Amniotic epithelial cell (primary cell): ENCODE measurements at regions not wholly inside any gene's neighbourhood (a gene's known extent, or its start where the extent isn't known, plus 50 kb on each side); places are given as distances from the start of the nearest gene placed in this dataset.
A peak's percentile ranks its signal among the peaks of the same experiment; 100 is the strongest.

Experiments
- DNase-seq: peaks from one replicate; pipeline ENCODE4 v3.0.0-alpha.2; 2010; ENCODE audit warnings: low read depth

DNA sequence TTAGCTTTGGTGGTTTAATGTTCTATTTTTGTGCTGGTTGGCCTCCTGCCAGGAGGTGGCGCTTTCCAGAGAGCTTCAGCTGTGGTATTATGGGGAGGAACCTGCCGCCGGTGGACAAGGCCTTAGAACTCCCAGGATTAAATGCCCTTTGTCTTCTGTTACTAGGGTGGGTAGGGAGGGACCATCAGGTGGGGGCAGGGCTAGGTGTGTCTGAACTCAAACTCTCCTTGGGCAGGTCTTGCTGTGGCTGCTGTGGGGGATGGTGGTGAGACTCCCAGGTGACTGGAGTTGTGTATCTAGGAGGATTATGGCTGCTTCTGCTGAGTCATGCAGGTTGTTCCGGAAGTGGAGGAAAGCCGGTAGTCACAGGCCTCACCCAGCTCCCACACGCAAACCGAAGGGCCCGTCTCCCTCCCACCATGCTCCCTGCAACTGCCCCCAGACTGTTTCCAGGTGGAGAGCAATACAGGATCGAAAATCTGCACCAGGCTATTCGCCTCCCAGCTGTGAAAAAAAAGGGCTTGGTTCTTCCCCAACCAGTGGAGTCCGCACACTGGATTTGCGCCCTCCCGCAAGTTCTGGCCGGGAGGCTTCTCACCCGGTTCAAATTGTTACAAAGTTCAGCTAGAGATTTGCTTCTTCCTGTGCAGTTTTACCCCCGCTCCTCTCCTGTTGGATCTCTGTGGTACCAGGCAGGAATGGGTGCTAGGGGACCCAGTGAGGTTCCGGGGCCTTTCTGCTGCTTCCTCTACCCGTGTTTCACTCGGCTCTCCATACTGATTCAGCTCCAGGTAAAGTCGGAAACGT, 220.5 kb downstream of the CENPF start:
- DNase-seq = no peak

DNA sequence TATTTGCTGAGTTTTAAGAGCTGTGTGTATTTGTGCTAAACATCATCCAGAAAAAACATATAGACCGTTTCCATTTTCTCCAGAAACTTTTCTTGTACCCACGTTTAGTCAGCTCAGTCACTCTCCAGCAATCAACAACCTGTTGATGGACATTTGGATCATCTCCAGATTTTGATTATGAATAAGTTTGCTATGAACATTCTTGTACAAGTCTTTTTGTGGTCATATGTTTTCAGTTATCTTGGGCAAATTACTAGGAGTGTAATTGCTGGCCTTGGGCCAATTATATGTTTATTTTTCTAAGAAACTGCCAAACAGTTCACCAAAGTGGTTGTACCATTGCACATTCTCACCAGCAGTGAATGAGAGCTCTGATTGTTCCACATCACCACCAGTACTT, 221.8 kb downstream of the CENPF start:
- peak; percentile 32 for DNase-seq

DNA sequence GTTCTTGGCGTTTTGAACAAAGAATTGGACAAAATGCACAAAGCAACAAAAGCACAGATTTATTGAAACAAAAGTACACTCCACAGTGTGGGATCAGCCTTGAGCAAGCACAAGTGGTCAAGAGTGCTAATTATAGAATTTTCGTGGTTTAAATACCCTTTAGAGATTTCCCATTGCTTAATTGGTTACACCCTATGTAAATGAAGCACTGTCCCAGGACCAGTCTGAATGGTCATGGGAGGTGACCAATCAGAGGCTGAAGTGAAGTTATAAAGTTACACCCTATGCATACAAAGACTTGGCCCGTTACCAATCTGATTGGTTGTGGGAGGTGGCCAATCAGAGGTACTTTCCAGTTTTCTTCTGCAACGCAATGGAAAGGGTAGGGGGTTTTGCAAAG, 223.6 kb downstream of the CENPF start:
- DNase-seq = no peak

DNA sequence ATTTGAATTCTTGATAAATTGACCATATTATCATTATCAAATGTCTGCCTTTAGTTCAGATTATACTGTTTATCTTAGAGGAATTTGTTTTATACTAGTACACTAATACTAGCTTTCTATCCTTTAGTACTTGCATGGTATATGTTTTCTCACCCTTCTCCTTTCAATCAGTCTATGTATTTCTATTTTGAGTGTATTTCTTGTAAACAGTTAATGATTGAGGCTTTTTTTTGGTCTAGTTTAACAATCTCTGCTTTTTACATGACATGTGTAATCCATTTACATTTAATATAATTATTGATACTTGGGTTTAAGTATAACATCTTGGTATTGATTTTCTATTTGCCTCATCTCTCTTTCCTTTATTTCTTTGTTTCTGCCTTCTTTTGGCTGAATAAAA, 224.9 kb downstream of the CENPF start:
- no peak for DNase-seq

- DNase-seq = no peak
Observed at GRCh38 chr1:214830941-214831340, 227.9 kb downstream of the CENPF start.

DNA sequence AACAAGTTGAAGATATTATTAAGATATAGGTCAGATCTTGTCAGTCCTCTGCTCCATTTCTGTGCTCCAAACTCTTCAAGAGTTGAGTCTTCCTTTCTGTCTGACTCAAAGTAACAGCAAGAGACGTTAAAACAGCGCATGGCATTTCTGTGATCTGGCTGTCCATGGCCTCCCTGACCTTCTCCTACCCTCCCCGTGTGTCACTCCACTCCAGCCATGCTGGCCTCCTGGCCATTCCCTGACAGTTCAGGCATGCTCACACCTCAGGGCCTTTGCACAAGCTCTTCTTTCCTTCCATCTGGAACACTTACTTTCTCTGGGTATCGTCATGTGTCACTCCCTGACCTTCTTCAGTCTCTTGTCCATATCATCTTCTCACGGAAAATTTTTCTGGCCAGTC, 229.0 kb downstream of the CENPF start:
- DNase-seq = no peak

DNA sequence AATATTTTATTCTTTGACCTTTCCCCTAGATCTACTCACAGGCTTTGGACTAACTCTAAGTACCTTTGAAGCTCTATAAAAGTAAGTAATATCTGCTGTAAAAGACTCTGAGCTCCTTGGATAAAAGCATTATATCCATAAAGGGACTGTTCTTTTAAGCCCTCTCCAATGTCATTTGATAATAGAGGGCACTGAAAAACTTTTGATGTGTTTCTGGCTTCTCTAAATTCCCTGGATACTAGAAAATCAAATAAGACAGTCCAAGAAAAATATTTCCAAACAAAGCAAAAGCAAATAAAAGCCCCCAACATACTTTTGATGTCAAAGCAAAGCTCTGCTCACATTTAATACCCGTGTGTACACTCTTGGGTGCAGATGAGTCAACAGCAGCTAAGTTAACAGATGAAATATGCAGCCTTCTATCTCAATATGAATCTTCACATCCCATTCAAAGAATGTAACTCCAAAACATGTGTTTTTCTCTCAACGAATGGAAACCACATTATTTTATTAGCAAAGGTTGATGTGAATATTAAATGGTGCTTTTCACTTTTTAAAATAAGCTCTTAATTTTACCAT, 230.3 kb downstream of the CENPF start:
- DNase-seq = peak; percentile 76

DNA sequence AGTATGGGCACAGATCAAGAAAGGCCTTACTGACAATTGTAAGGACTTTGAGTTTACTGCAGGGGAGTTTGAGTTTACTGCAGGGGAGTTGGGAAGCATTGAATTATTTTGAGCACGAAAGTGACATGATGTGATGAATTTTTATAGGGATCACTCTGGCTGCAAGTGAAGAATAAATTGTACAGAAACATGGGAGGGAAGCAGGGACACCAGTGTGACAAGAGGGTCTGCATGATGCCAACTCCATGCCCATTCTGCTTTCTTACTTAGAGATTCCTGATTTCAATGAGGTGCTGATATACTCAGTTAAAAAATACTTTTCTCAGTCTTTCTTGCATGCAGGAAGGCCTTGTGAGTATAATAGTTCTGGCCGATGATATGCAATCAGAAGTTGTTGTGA, 234.4 kb downstream of the CENPF start:
- no peak for DNase-seq

DNA sequence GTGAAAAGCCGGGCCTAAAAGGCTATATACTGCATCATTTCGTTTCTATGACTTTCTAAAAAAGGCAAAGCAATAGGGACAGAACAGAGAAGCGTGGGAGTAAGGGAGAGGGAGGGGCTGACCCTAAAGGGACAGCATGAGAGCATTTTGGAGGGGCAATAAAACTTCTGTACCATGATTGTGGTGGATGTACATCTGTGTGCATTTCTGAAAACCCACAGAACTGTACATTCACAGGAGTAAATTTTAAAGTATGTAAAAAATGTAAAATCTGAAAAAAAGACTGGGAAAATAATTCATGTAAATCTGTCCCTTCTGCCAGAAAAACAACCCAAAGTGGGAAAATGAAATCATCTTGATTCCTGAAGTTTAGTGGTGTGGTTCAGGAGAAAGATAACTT, 235.4 kb downstream of the CENPF start:
- peak; percentile 74 for DNase-seq

- DNase-seq = peak; percentile 79
Observed at GRCh38 chr1:214840356-214840755, 237.4 kb downstream of the CENPF start.

DNA sequence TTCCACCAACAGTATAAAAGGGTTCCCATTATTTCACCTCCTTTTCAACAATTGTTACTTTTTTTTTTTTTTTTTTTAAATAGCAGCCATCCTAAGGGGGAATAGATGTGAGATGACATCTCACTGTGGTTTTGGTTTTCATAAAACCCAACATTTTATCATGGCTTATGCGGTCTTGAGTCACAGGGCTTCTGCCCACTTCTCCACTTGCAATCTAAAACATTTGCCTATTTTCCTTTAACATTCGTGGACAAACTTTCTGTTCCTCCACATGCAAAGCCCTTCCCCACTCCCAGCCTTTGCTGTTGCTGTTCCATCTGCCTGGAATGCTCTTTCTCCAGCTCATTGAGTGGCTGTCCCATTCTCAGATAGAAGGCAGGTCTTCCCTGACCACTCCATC, 239.7 kb upstream of the KCNK2 start:
- DNase-seq = peak; percentile 82

DNA sequence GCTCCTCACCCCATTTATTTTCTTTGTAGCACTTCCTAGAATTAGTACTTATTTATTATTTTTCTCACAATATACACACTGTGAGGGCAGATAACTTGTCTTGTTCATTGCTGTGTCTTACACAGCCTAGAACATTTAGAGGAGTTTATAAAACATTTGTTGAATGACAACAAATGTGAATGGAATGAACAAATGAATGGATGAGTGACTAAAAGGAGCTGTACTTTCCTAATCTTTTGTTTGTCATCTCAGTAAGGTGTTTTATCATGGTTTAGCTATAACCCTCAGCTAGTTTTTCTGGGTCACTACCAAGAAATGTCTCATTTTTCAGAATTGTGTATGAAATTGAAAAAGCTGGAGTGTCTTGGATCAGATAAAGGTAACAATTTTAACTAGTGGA, 239.3 kb upstream of the KCNK2 start:
- peak; percentile 60 for DNase-seq

- no peak for DNase-seq
Observed at GRCh38 chr1:214844319-214844718, 238.2 kb upstream of the KCNK2 start.

GRCh38 chr1:214846276-214846675, 236.3 kb upstream of the KCNK2 start:
- no peak for DNase-seq

DNA sequence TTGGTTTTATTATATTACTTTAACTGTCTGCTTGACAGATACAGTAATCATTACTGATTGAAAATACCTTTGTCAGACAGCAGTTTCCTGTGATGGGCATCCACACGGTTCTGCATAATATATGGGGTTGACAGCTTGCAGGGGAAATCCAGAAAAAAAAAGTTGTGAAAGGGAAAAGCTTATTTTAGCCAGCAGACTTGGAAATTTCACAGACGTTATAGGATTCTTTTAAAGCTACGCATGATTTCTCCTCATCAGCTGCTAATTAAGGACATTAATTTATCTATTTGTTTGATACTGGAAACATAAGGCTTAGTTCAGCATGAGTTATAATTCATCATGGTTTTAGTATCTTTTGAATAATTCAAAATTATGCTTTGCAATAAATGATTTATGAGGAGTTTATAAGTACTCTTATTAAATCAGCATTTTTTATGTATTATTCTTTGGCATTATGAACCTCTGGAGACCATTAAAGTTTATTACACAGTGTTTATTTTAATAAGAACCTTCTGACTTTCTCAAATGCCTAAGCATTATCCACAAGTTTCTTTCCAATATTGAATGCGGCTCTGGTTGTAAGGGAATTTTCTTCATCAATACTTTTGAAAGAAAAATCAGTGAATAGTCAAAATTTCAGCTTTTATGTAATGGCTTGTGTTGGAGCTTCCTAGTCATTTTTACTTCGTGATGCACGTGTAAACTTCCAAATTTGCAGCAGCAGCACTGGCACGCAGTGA, 235.3 kb upstream of the KCNK2 start:
- no peak for DNase-seq

DNA sequence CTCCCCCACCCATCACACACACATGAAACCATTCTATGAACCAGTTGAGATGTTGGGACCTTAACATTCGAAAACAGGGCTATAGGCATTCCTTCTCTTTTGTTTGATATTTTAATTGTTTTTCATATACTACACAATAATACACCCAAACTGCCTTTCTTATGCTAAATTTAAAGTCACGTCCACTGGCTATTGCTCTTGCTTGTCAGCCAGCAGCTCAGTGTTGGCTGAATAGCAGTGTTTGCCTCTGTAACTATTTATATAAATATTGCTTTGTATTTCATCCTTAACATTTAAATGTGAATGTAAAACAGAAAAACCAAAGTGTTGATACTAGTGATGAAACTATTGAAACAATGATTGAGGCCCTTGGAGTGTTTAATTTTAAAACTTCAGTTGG, 234.4 kb upstream of the KCNK2 start:
- no peak for DNase-seq

DNA sequence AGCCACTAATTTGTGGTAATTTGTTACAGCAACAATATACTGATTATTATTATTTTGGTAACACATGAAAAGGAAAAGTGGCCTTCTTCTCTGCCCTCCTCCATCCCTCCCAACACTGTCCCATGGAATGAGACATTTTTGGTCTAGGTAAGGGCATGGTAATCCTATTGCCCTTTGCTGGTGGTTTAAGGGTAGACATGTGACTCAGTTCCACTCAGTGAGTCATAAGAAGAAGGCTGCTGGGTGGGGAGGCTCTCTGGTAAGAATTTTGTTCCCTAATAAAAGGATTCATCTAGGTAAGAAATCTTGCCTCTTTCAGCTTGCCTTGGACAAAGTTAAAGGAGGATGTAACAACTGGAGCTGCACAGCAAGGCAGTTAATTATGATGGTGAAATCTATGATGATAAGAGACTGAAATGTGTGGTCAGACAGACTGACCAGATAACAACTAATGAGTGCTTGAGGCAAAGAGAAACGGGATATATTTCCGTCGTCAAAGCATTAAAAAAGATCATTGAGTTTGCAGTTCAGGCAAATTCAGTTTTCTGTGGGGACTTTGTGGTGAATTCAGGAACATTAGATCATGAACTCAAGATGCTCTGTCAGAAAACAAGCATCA, 232.0 kb upstream of the KCNK2 start:
- peak; percentile 96 for DNase-seq

GRCh38 chr1:214853340-214853739, 229.2 kb upstream of the KCNK2 start:
- DNase-seq = peak; percentile 86

DNA sequence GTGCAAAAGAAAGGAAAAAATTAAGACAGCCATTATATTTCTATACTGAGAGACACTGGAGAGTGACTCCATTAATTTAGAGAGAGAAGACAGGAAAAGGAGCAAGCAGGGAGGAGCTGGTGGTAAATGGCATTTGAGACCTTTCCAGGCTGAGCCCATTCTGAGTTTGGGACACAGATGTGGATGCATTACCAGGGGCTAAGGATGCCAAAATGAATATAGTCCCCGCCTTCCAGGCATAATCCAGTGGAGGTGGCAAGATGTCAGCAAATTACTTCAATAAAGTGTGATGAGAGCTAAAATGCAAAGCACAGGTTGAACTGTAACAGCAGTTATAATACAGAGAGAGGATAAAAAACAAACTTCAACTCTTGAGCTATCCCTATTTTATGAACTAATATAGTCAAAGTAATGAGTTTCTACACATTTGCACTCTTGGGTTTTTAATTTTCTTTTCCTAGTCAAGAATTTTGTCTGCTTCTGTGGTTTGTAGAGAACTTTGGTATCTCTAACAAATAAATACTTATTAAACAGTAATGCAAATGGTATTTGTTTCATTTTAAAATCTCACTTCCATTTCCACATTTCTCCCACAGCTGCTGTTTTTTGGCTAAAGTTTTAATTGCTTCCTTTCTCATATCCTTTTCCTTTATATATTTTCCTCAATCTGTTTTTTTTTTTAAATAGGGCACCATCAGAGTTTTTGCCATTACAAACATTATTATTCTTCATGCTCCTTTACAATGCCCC, 228.2 kb upstream of the KCNK2 start:
- DNase-seq = no peak

DNA sequence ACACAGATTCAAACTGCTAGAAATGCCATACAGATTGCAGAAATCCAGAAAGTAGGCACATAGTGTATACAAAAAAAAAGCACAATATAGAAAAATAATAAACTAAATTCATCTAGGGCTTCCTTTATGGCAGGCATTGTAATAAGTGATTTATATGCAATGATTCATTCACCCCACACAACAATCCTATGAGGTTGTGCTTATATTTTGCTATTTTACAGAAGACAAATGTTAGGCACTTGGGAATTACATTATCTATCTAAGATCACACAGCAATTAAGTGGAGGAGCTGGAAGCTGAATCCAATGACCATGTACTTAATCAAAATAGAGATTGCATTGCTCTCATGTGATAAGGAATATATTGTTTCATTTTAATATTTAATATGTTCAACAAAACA, 225.7 kb upstream of the KCNK2 start:
- DNase-seq = peak; percentile 38

DNA sequence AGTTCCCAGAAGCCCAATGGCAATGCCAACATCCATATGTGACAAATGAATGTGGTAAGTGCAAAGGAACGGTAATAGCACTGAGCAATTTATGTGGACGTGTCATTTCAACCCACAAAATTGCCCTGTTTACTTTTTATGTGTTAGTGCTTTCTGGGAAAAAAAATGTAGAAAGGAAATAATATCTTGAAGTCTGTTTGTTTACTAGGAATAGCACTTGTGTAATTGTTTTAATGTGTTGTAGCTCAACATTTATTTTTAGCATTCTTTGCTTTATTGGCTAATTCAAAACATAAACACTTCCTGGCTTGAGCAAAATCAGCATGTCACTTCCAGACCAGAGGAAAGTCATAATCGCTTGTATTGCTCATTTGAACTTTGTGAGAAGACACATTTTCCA, 224.8 kb upstream of the KCNK2 start:
- DNase-seq = peak; percentile 59

- DNase-seq = no peak
Observed at GRCh38 chr1:214859647-214860046, 222.9 kb upstream of the KCNK2 start.
